ENCODE measurements at regions not wholly inside any gene's neighbourhood (a gene's known extent, or its start where the extent isn't known, plus 50 kb on each side); places are given as distances from the start of the nearest gene placed in this dataset.
"Not testable (repeated sequence)": the region's sequence is repeated elsewhere in the genome, so short reads cannot be mapped to it uniquely, and the experiment has no call there.

DNA sequence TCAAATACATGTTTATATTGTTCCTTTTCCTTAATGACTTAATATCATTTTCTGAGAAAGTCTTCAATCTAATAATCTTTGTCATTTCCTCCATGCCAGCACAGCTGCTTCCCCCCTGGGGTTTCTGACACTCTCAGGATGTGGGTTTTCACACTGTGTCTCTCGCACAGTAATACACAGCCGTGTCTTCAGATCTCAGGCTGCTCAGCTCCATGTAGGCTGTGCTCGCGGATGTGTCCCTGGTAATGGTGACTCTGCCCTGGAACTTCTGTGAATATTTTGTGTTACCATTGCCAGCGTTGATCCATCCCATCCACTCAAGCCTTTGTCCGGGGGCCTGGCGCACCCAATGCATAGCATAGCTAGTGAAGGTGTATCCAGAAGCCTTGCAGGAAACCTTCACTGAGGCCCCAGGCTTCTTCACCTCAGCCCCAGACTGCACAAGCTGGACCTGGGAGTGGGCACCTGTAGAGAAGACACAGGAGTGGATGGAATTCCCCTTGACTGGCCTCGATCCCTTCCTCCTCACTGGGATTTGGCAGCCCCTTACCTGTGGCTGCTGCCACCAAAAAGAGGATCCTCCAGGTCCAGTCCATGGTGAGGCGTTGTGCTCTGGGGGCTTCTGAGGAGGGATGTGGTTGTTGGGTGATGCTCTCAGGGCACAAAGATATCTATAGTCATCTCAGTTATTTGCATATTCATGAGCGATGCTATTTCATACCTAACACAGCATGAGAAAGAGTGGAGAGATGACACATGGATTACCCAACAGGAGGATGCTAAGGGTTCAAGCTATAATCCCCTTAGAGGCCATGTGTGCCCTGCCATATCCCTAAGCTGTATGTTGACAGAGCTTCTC lies 478.8 kb downstream of the TMEM121 start:
- TF ChIP-seq, protein P1, sequence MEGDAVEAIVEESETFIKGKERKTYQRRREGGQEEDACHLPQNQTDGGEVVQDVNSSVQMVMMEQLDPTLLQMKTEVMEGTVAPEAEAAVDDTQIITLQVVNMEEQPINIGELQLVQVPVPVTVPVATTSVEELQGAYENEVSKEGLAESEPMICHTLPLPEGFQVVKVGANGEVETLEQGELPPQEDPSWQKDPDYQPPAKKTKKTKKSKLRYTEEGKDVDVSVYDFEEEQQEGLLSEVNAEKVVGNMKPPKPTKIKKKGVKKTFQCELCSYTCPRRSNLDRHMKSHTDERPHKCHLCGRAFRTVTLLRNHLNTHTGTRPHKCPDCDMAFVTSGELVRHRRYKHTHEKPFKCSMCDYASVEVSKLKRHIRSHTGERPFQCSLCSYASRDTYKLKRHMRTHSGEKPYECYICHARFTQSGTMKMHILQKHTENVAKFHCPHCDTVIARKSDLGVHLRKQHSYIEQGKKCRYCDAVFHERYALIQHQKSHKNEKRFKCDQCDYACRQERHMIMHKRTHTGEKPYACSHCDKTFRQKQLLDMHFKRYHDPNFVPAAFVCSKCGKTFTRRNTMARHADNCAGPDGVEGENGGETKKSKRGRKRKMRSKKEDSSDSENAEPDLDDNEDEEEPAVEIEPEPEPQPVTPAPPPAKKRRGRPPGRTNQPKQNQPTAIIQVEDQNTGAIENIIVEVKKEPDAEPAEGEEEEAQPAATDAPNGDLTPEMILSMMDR (IDR thresholded peaks at IDR 0.05): not testable (repeated sequence)
- TF ChIP-seq POLR2A (IDR thresholded peaks at IDR 0.05): not testable (repeated sequence)
